Mesodermal cell (in vitro differentiated cells): ENCODE measurements at regions not wholly inside any gene's neighbourhood (a gene's known extent, or its start where the extent isn't known, plus 50 kb on each side); places are given as distances from the start of the nearest gene placed in this dataset.

Source experiments
- H3K27ac ChIP-seq: 2 replicates; pipeline ENCODE4 v1.7.0; 2013; ENCODE audit warnings: mild to moderate bottlenecking, low read depth, low read length, moderate library complexity; ENCODE audit not compliant: severe bottlenecking
- H3K36me3 ChIP-seq: 2 replicates; pipeline ENCODE4 v1.7.1; 2013; ENCODE audit warnings: mild to moderate bottlenecking, low read length, moderate library complexity; ENCODE audit not compliant: control insufficient read depth, insufficient read depth
- H3K4me1 ChIP-seq: one replicate; pipeline ENCODE4 v1.7.1; 2013; ENCODE audit warnings: mild to moderate bottlenecking, low read length; ENCODE audit not compliant: insufficient read depth, control insufficient read depth, poor library complexity, severe bottlenecking
- H3K4me3 ChIP-seq: 2 replicates; pipeline ENCODE4 v1.7.0; 2013; ENCODE audit warnings: low read length, control low read depth, mild to moderate bottlenecking; ENCODE audit not compliant: insufficient read depth, poor library complexity, severe bottlenecking; ENCODE audit errors: extremely low read depth
- H3K9me3 ChIP-seq: 2 replicates; pipeline ENCODE4 v1.7.1; 2013; ENCODE audit warnings: mild to moderate bottlenecking, low read length, moderate library complexity; ENCODE audit not compliant: control insufficient read depth
- WGBS, 2 experiments: methylation state at CpG; one replicate each; pipeline ENCODE4 v1.1.5; 2013; ENCODE audit warnings: missing lambda C conversion rate in 2 of 2; ENCODE audit not compliant: insufficient coverage in 2 of 2; 5-methylcytosine and 5-hydroxymethylcytosine counted together

DNA sequence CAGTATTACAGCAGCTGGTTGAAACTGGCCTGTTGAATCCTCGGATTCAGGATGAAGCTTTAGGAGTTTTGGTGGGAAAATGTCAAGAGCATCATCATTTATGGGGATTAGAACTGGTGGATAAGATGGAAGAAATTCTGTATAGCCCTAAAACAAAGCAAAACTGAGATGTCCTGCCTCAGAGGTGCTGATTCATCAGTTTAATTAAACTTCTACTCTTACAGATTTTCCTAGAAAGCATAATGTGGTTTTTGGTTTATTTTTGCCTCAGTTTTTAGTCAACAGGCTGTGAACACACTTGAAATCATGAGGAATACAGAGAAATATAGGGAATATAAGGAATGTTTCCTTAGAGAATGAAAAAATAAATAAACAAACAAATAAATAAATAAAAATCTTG is 228.7 kb upstream of the POU3F2 start:
- no CpG with 5 or more reads among the region's 1 CpG for WGBS, 2 experiments
- Histone ChIP-seq H3K36me3 (no peaks in the 10 kb centered on the region), H3K4me3 (no peak overlapping the region), H3K9me3 (no peaks in the 10 kb centered on the region), H3K4me1 (no peaks in the 10 kb centered on the region), H3K27ac (no peak overlapping the region)

DNA sequence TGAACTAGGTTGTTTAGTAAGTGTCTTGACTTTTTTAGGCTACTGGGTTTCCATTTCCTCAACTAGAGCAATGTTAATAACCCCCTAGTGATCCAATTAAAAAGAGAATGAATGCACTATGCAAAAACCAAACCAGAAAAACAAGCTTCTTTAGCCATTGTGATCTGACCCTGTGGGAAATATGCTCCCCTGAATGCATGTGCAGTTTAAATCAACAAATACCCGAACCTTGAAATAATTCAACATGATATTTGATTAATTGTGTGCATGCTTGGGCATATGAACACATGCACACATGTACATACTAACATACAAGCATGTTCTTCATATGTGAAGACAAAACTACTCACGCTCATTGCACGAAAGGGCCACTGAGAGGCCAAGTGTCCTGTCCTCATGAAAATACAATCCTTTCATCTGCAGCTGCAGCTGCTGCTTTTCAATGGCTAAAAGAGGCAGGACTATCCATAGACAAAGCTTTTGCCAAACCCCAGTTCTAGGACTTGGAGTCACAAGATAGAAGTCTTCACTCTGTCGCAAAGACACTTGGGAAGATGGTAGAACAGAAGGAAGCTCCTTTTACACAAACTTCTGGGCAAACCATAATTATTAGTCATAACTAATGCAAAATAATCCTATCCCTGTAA is 207.1 kb upstream of the POU3F2 start:
- Histone ChIP-seq H3K27ac (no peak overlapping the region), H3K4me1 (no peaks in the 10 kb centered on the region), H3K4me3 (no peak overlapping the region), H3K9me3 (no peaks in the 10 kb centered on the region), H3K36me3 (no peaks in the 10 kb centered on the region)
- 78 to 89% methylated on average over 2 of the region's 4 CpGs for WGBS, 2 experiments

DNA sequence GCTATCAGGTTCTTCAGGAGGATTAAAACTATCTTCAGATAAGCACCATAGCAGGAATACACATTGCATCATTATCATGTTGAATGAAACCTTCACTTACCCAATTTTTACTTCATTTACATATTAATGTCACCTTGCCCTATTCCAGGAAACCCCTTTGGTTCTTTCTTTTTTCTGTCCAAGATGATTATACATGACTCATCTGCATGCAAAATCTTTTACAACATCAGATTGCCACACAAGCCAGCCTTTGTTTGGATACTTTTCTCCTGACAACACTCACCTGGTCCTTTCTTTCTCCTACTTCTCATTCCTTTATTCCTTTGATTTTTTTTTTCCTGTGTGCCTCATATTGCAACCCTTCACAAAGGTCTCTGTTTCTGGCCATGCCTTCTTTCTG is 200.5 kb upstream of the POU3F2 start:
- no peaks in the 10 kb centered on the region for H3K36me3 ChIP-seq
- peaks cover 6% of the 10 kb centered on the region for H3K4me1 ChIP-seq
- H3K27ac ChIP-seq: no peak overlapping the region
- no peak overlapping the region for H3K4me3 ChIP-seq
- no peaks in the 10 kb centered on the region for H3K9me3 ChIP-seq

GRCh38 chr6:98634569-98634968 is 199.8 kb upstream of the POU3F2 start:
- WGBS, 2 experiments: 50 to 57% methylated on average over 1 of the region's 3 CpGs
- peaks cover 6% of the 10 kb centered on the region for H3K4me1 ChIP-seq
- no peak overlapping the region for H3K27ac ChIP-seq
- H3K4me3 ChIP-seq: no peak overlapping the region
- H3K9me3 ChIP-seq: no peaks in the 10 kb centered on the region
- H3K36me3 ChIP-seq: no peaks in the 10 kb centered on the region

- no peaks in the 10 kb centered on the region for H3K36me3 ChIP-seq
- whole genome bisulfite sequencing, 2 experiments: 85 to 92% methylated on average over 2 of the region's 2 CpGs
- no peak overlapping the region for H3K4me3 ChIP-seq
- H3K9me3 ChIP-seq: no peaks in the 10 kb centered on the region
- no peak overlapping the region for H3K27ac ChIP-seq
- peaks cover 9% of the 10 kb centered on the region for H3K4me1 ChIP-seq
Observed at GRCh38 chr6:98635191-98635590, 199.2 kb upstream of the POU3F2 start.

GRCh38 chr6:98636941-98637340 is 197.4 kb upstream of the POU3F2 start:
- no peak overlapping the region for H3K27ac ChIP-seq
- no peaks in the 10 kb centered on the region for H3K36me3 ChIP-seq
- H3K4me1 ChIP-seq: peaks cover 13% of the 10 kb centered on the region
- H3K4me3 ChIP-seq: no peak overlapping the region
- 20% methylated on average over 1 of the region's 1 CpG; no CpG with 5 or more reads in 1 of the 2 experiments for WGBS, 2 experiments
- no peaks in the 10 kb centered on the region for H3K9me3 ChIP-seq

DNA sequence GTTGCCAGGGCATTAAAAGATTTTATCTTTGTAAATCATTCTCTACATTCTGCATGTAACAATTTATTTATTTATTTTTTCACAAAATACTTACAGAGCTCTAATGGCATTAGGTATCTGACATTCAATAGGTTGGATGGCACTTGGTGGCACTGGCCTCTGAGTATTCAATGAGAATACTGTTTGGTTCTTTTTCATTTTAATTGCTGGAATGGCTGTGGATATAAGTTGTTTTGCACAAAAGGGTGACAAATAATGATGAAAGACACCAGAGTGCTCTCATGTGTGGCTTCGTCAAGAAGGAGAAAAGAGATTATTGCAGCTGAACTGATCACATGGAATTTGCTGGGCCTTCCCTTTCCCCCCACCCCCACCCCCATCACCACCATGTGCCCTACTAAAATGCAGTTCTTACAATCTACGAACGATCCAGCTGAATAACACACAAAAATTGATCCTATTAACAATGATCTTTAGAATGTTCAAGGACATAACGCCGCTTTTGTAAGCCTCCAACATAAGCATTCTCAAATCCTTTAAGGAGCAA is 195.2 kb upstream of the POU3F2 start:
- Histone ChIP-seq H3K4me3 (no peak overlapping the region), H3K4me1 (peaks cover 19% of the 10 kb centered on the region), H3K9me3 (no peaks in the 10 kb centered on the region), H3K27ac (no peak overlapping the region), H3K36me3 (no peaks in the 10 kb centered on the region)
- WGBS, 2 experiments: 85 to 95% methylated on average over 4 to 5 of the region's 5 CpGs

DNA sequence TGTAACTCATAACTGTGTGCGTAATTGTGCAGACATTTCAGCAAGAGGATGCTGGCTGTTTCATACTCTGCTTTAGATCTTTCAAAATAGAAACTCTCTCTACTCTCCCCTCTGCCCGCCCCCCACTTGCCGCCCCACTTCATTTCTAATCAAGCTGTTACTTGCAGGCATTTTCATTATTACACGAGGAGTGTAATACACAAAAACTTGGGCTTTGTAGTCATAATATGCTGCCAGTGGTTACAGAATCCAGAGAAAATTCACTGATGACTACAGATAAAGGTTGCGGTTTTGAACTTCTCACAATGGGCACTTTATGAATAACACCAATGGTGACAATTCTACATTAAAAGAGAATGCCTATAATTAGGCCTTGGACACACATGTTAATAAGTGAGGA is 194.0 kb upstream of the POU3F2 start:
- peaks cover 15% of the 10 kb centered on the region for H3K4me1 ChIP-seq
- 66 to 93% methylated on average over 2 to 3 of the region's 5 CpGs for WGBS, 2 experiments
- H3K27ac ChIP-seq: no peak overlapping the region
- H3K9me3 ChIP-seq: no peaks in the 10 kb centered on the region
- H3K36me3 ChIP-seq: no peaks in the 10 kb centered on the region
- no peak overlapping the region for H3K4me3 ChIP-seq

DNA sequence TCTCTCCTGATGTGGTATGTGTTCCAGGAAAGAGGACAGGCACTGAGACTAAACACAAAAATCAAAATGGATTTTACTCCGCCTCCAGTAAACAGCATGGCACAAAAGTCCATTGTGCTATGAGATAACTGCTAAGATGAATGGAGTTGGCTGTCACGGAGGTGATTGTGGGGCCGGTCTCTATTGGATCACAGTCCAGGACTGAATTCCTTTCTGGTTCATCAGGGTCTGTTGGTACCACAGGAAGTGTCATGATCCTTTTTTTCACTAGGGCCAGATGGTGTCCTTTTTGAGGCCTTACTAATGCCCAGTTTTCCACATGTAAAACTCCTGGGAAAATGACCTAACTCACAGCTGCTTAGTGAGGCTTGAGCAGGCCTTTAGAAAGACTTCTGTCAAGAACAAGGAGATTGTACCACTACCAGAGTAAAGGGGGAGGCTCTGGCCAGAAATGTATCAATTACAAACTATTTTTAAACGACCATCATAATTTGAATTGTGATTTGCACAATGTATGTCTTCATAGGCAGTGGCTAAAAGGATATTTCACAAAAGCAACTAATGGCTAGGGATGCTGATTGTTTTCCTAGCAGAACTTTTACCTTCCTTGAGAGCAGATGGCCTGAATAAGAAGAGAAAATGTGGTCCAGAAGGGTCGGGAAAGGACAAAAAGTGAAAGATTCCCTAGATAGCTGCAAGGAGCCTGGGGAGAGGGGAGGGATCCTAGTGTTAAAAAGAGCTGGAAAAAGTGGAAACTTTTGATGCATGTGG is 192.2 kb upstream of the POU3F2 start:
- no peaks in the 10 kb centered on the region for H3K9me3 ChIP-seq
- peaks cover 15% of the 10 kb centered on the region for H3K4me1 ChIP-seq
- H3K27ac ChIP-seq: peak overlapping the region; percentile 86
- H3K36me3 ChIP-seq: no peaks in the 10 kb centered on the region
- H3K4me3 ChIP-seq: no peak overlapping the region
- WGBS, 2 experiments: 0 to 57% methylated on average over 1 to 2 of the region's 5 CpGs

GRCh38 chr6:98644063-98644462 is 190.3 kb upstream of the POU3F2 start:
- no peaks in the 10 kb centered on the region for H3K36me3 ChIP-seq
- H3K4me1 ChIP-seq: peaks cover 15% of the 10 kb centered on the region
- H3K27ac ChIP-seq: no peak overlapping the region
- no peak overlapping the region for H3K4me3 ChIP-seq
- no peaks in the 10 kb centered on the region for H3K9me3 ChIP-seq
- WGBS, 2 experiments: 48 to 59% methylated on average over 3 to 4 of the region's 5 CpGs
